ENCODE measurements at regions not wholly inside any gene's neighbourhood (a gene's known extent, or its start where the extent isn't known, plus 50 kb on each side); places are given as distances from the start of the nearest gene placed in this dataset.

DNA sequence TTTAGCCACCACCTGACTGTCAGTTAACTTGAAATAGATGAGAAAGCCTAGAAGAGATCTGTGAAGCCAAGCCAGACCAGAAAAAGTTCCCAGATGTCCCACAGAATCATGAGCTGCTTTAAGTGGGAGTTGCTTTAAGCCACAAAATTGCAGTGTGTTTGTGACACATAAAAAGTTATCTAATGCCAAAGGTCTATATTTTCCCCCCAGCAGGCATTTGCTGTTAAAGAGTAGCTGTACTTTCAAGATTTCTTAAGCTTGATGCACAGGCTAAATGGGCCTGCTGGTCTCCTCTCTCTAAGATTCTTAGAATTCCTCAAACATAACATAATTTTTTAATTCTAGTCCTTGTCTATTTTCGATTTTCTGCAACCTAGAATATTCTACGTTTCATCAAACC is 825.7 kb downstream of the FAM181B start:
- ChIA-PET CTCF (ENCODE audit: low intra/inter-chr PET ratio, low total read pairs) (no interaction called here), POLR2A (no interaction called here)
- Histone ChIP-seq H3K36me3 (replicated peaks in 1 of 2; ENCODE audit: control insufficient read depth in 1 of 2, insufficient read depth in 2 of 2, low read length in 2 of 2) (no peaks in the 10 kb centered on the region), H3K9ac (ENCODE audit: insufficient read depth, low read depth, low read length) (no peak overlapping the region), H3K4me1 (ENCODE audit: insufficient read depth, low read length) (no peaks in the 10 kb centered on the region), H3K27ac (ENCODE audit: extremely low read length, insufficient read depth, low read length) (no peak overlapping the region), H3K9me3 (ENCODE audit: low read length) (no peaks in the 10 kb centered on the region), H3K27me3 (ENCODE audit: control insufficient read depth in 1 of 2, insufficient read depth in 2 of 2, low read length in 2 of 2) (no peaks in the 10 kb centered on the region), H2AFZ (ENCODE audit: low read length) (no peak overlapping the region), H3K79me2 (ENCODE audit: insufficient read depth, low read length) (no peaks in the 10 kb centered on the region), H3K4me2 (ENCODE audit: low read depth, low read length) (no peak overlapping the region), H4K20me1 (ENCODE audit: insufficient read depth, low read length) (no peaks in the 10 kb centered on the region), H3K4me3 (replicated peaks in 1 of 3; ENCODE audit: insufficient read depth in 1 of 3, low read depth in 2 of 3, low read length in 3 of 3) (no peak overlapping the region)
- intact Hi-C loops (cut with micrococcal nuclease; ENCODE audit: unreplicated experiment) (no loop called here), in situ Hi-C loops (cut with HindIII; ENCODE audit: extremely low pct_ligation_motif_present, low pct_unique_long_range_greater_than_20kb) (no loop called here)
- 0% methylated on average over 2 of the region's 2 CpGs for WGBS (ENCODE audit: low lambda C conversion rate)
- ATAC-seq: no peak
- FAIRE-seq: no peak
- no peak for DNase-seq (ENCODE audit: low spot score)
- TF ChIP-seq FOXA3 (CRISPR knock-in tag; IDR thresholded peaks at IDR 0.05): no peak
- TF ChIP-seq, protein P1, sequence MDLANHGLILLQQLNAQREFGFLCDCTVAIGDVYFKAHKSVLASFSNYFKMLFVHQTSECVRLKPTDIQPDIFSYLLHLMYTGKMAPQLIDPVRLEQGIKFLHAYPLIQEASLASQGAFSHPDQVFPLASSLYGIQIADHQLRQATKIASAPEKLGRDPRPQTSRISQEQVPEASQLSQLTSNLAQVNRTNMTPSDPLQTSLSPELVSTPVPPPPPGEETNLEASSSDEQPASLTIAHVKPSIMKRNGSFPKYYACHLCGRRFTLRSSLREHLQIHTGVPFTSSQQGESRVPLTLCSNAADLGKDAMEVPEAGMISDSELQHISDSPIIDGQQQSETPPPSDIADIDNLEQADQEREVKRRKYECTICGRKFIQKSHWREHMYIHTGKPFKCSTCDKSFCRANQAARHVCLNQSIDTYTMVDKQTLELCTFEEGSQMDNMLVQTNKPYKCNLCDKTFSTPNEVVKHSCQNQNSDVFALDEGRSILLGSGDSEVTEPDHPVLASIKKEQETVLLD (CRISPR knock-in tag; IDR thresholded peaks at IDR 0.05; ENCODE audit: low read depth): no peak
- TF ChIP-seq BCL3 (CRISPR knock-in tag; IDR thresholded peaks at IDR 0.05): no peak
- TF ChIP-seq, protein P2, sequence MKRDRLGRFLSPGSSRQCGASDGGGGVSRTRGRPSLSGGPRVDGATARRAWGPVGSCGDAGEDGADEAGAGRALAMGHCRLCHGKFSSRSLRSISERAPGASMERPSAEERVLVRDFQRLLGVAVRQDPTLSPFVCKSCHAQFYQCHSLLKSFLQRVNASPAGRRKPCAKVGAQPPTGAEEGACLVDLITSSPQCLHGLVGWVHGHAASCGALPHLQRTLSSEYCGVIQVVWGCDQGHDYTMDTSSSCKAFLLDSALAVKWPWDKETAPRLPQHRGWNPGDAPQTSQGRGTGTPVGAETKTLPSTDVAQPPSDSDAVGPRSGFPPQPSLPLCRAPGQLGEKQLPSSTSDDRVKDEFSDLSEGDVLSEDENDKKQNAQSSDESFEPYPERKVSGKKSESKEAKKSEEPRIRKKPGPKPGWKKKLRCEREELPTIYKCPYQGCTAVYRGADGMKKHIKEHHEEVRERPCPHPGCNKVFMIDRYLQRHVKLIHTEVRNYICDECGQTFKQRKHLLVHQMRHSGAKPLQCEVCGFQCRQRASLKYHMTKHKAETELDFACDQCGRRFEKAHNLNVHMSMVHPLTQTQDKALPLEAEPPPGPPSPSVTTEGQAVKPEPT (CRISPR knock-in tag; IDR thresholded peaks at IDR 0.05; ENCODE audit: low read depth): no peak
- no peak for TF ChIP-seq ZNF644 (CRISPR knock-in tag; IDR thresholded peaks at IDR 0.05; ENCODE audit: low read depth)
- TF ChIP-seq, protein P3, sequence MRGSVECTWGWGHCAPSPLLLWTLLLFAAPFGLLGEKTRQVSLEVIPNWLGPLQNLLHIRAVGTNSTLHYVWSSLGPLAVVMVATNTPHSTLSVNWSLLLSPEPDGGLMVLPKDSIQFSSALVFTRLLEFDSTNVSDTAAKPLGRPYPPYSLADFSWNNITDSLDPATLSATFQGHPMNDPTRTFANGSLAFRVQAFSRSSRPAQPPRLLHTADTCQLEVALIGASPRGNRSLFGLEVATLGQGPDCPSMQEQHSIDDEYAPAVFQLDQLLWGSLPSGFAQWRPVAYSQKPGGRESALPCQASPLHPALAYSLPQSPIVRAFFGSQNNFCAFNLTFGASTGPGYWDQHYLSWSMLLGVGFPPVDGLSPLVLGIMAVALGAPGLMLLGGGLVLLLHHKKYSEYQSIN (CRISPR knock-in tag; IDR thresholded peaks at IDR 0.05; ENCODE audit: borderline replicate concordance): no peak
- no peak for TF ChIP-seq ZNF563 (CRISPR knock-in tag; IDR thresholded peaks at IDR 0.05)
- TF ChIP-seq ASH2L (IDR thresholded peaks at IDR 0.05; ENCODE audit: insufficient read length, low read depth, low read length): no peak
- TF ChIP-seq ZBTB8A (CRISPR knock-in tag; IDR thresholded peaks at IDR 0.05; ENCODE audit: borderline replicate concordance, low read depth): no peak
- no peak for TF ChIP-seq FOSL2 (CRISPR knock-in tag; IDR thresholded peaks at IDR 0.05)
- TF ChIP-seq TIGD3 (CRISPR knock-in tag; IDR thresholded peaks at IDR 0.05; ENCODE audit: borderline replicate concordance): no peak
- TF ChIP-seq ZNF710 (CRISPR knock-in tag; IDR thresholded peaks at IDR 0.05; ENCODE audit: borderline replicate concordance): no peak
- no peak for TF ChIP-seq U2AF2 (IDR thresholded peaks at IDR 0.05; ENCODE audit: low read depth, low read length)
- TF ChIP-seq GTF2F1 (IDR thresholded peaks at IDR 0.05; ENCODE audit: low read length): no peak
- TF ChIP-seq PPARG (CRISPR knock-in tag; conservative IDR thresholded peaks at IDR 0.05): no peak
- BruUV-seq (replicated peaks): no TSS peak
